ENCODE measurements at regions not wholly inside any gene's neighbourhood (a gene's known extent, or its start where the extent isn't known, plus 50 kb on each side); places are given as distances from the start of the nearest gene placed in this dataset.

DNA sequence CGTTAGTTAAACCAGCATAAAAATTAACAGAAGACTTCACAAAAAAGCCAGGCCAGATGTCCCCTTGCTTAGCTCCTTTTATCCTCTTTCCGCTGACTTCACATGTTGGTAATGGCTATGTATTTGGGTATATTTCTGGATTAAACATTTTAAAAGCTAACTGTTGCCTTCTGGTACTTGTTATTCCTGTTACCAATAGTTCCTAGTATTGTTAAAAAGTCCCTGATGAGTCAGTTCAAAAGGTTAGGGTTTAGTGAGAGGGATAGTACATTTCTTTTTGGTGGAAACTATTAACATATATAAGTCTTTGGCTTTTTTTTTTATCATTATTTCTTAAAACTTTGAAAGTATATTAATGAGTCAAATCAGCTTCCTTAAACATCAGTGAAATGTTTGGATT lies 103.2 kb upstream of the ELL2 start:
- no peak overlapping the region for H3K27ac Mint-ChIP-seq
- ATAC-seq: no peak
- TF ChIP-seq, protein P1, sequence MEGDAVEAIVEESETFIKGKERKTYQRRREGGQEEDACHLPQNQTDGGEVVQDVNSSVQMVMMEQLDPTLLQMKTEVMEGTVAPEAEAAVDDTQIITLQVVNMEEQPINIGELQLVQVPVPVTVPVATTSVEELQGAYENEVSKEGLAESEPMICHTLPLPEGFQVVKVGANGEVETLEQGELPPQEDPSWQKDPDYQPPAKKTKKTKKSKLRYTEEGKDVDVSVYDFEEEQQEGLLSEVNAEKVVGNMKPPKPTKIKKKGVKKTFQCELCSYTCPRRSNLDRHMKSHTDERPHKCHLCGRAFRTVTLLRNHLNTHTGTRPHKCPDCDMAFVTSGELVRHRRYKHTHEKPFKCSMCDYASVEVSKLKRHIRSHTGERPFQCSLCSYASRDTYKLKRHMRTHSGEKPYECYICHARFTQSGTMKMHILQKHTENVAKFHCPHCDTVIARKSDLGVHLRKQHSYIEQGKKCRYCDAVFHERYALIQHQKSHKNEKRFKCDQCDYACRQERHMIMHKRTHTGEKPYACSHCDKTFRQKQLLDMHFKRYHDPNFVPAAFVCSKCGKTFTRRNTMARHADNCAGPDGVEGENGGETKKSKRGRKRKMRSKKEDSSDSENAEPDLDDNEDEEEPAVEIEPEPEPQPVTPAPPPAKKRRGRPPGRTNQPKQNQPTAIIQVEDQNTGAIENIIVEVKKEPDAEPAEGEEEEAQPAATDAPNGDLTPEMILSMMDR (IDR thresholded peaks at IDR 0.05): no peak
- Histone ChIP-seq H3K4me3 (ENCODE audit: low read length) (no peak overlapping the region), H3K4me1 (ENCODE audit: control insufficient read depth, insufficient read depth, low read length) (no peaks in the 10 kb centered on the region), H3K27me3 (ENCODE audit: control insufficient read depth, insufficient read depth, low read length) (no peaks in the 10 kb centered on the region), H3K9me3 (ENCODE audit: control insufficient read depth, insufficient read depth, low read length) (no peaks in the 10 kb centered on the region), H3K36me3 (ENCODE audit: control insufficient read depth, insufficient read depth, low read length) (no peaks in the 10 kb centered on the region), H3K27ac (ENCODE audit: low read length) (no peak overlapping the region)
- H3K27me3 Mint-ChIP-seq (ENCODE audit: low read depth in 2 of 2): no peaks in the 10 kb centered on the region
- intact Hi-C loops (cut with micrococcal nuclease): no loop called here
- DNase-seq: no peak
- WGBS (ENCODE audit: insufficient coverage): 100% methylated on average over 1 of the region's 2 CpGs
- no peaks in the 10 kb centered on the region for H3K36me3 Mint-ChIP-seq
- no peaks in the 10 kb centered on the region for H3K9me3 Mint-ChIP-seq
- H3K4me1 Mint-ChIP-seq: peaks cover 5 to 10% of the 10 kb centered on the region in 2 donors
- H3K4me3 Mint-ChIP-seq: no peak overlapping the region

DNA sequence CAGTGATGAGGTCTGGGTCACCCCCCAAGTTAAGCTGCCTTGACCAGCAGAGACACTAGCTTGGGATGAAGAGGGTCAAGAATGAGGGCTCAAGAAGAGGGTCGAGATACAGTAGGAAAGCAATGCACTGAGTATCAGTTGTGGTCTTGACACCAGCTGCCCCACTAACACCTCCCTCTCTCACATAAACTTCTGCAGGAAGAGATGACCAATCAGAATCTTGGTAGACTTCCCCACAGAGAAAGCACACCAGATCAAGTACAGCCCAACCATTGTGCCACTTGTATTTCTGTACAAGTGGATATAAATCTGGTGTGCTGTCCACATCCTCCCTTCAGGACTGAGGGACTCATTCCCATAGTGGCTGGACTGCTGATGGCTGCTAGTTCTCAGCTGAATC lies 101.2 kb upstream of the ELL2 start:
- peak in 1 of 3 donors; percentile 71 for ATAC-seq
- Histone ChIP-seq H3K4me3 (ENCODE audit: low read length) (no peak overlapping the region), H3K27ac (ENCODE audit: low read length) (no peak overlapping the region), H3K4me1 (ENCODE audit: control insufficient read depth, insufficient read depth, low read length) (no peaks in the 10 kb centered on the region), H3K27me3 (ENCODE audit: control insufficient read depth, insufficient read depth, low read length) (no peaks in the 10 kb centered on the region), H3K9me3 (ENCODE audit: control insufficient read depth, insufficient read depth, low read length) (no peaks in the 10 kb centered on the region), H3K36me3 (ENCODE audit: control insufficient read depth, insufficient read depth, low read length) (no peaks in the 10 kb centered on the region)
- no peak for DNase-seq
- TF ChIP-seq, protein P1 (IDR thresholded peaks at IDR 0.05): no peak
- intact Hi-C loops (cut with micrococcal nuclease): no loop called here
- Mint-ChIP-seq H3K4me1 (peaks cover 5 to 10% of the 10 kb centered on the region in 2 donors), H3K9me3 (no peaks in the 10 kb centered on the region), H3K36me3 (no peaks in the 10 kb centered on the region), H3K27me3 (ENCODE audit: low read depth in 2 of 2) (peaks cover 0 to 7% of the 10 kb centered on the region in 2 donors), H3K27ac (no peak overlapping the region), H3K4me3 (no peak overlapping the region)
- WGBS (ENCODE audit: insufficient coverage): 88% methylated on average over 1 of the region's 1 CpG

DNA sequence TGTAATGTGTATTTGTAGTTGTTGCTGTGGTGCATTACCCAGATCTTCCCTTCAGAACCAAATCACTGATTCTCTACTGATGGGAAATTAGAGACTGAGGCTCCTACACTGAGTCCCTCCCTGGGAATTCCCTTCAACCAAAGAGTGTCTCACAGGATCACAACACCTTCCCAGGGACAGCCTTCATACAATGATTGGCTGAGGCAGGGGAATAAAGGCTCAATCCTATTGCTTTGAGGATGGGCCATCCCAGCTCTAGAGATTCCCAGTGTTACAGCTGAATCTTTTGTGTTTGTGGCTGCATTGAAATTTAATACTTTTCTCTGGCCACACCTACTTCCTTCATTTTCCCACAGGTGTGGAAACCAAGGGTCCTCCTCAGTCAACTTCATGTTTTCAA lies 96.4 kb upstream of the ELL2 start:
- intact Hi-C loops (cut with micrococcal nuclease): no loop called here
- Histone ChIP-seq H3K36me3 (ENCODE audit: control insufficient read depth, insufficient read depth, low read length) (no peaks in the 10 kb centered on the region), H3K4me1 (ENCODE audit: control insufficient read depth, insufficient read depth, low read length) (no peaks in the 10 kb centered on the region), H3K4me3 (ENCODE audit: low read length) (no peak overlapping the region), H3K27ac (ENCODE audit: low read length) (no peak overlapping the region), H3K9me3 (ENCODE audit: control insufficient read depth, insufficient read depth, low read length) (no peaks in the 10 kb centered on the region), H3K27me3 (ENCODE audit: control insufficient read depth, insufficient read depth, low read length) (no peaks in the 10 kb centered on the region)
- ATAC-seq: no peak
- no peaks in the 10 kb centered on the region for H3K36me3 Mint-ChIP-seq
- TF ChIP-seq, protein P1 (IDR thresholded peaks at IDR 0.05): no peak
- H3K4me1 Mint-ChIP-seq: peaks cover 5 to 10% of the 10 kb centered on the region in 2 donors
- H3K4me3 Mint-ChIP-seq: no peak overlapping the region
- no peak for DNase-seq
- no peaks in the 10 kb centered on the region for H3K9me3 Mint-ChIP-seq
- H3K27me3 Mint-ChIP-seq (ENCODE audit: low read depth in 2 of 2): peaks cover 2 to 24% of the 10 kb centered on the region in 2 donors
- no peak overlapping the region for H3K27ac Mint-ChIP-seq

DNA sequence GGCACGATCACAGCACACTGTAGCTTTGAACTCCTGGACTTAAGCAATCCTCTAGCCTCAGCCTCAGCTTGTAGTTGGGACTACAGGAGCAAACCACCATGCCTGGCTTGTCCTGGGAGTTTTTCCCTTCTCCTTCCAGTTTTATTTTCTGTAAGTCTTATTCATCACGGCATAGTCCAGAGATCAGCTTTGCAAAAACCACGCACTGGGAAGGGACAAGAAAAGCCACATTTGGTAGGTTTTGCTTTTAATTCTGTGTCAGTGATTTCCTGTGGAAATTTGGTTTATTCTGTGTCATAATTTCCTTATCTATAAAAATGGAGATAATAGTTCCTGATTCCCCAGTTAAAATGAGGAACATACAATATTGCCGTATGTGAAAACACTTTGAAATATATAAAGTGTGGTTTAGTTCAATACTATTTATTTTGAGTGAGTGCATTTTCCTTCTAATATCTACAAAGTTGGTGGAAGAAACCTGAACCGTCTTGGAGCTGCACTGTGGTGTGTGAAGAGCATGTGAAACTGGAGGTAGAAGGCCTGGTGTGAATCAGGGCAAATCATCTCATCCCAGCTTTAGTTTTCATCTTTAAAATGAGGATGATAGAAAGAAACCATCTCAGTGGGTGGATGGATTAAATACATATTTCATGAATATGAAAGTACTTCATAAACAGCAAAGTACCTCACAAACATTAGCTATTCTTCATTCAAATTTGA lies 92.8 kb upstream of the ELL2 start:
- no peaks in the 10 kb centered on the region for H3K4me1 Mint-ChIP-seq
- no peaks in the 10 kb centered on the region for H3K4me1 ChIP-seq (ENCODE audit: control insufficient read depth, insufficient read depth, low read length)
- H3K27ac Mint-ChIP-seq: no peak overlapping the region
- ATAC-seq (no peak), DNase-seq (no peak)
- no peaks in the 10 kb centered on the region for H3K36me3 ChIP-seq (ENCODE audit: control insufficient read depth, insufficient read depth, low read length)
- no peak overlapping the region for H3K4me3 ChIP-seq (ENCODE audit: low read length)
- intact Hi-C loops (cut with micrococcal nuclease): no loop called here
- no peaks in the 10 kb centered on the region for H3K27me3 ChIP-seq (ENCODE audit: control insufficient read depth, insufficient read depth, low read length)
- H3K9me3 ChIP-seq (ENCODE audit: control insufficient read depth, insufficient read depth, low read length): no peaks in the 10 kb centered on the region
- peaks cover 2% of the 10 kb centered on the region in 2 donors for H3K9me3 Mint-ChIP-seq
- no peak overlapping the region for H3K4me3 Mint-ChIP-seq
- H3K36me3 Mint-ChIP-seq: no peaks in the 10 kb centered on the region
- TF ChIP-seq, protein P1 (IDR thresholded peaks at IDR 0.05): no peak
- peaks cover 6 to 24% of the 10 kb centered on the region in 2 donors for H3K27me3 Mint-ChIP-seq (ENCODE audit: low read depth in 2 of 2)
- WGBS (ENCODE audit: insufficient coverage): 36% methylated on average over 3 of the region's 5 CpGs
- no peak overlapping the region for H3K27ac ChIP-seq (ENCODE audit: low read length)

Data from natural killer cell (primary cell).